ENCODE measurements at regions not wholly inside any gene's neighbourhood (a gene's known extent, or its start where the extent isn't known, plus 50 kb on each side); places are given as distances from the start of the nearest gene placed in this dataset.

DNA sequence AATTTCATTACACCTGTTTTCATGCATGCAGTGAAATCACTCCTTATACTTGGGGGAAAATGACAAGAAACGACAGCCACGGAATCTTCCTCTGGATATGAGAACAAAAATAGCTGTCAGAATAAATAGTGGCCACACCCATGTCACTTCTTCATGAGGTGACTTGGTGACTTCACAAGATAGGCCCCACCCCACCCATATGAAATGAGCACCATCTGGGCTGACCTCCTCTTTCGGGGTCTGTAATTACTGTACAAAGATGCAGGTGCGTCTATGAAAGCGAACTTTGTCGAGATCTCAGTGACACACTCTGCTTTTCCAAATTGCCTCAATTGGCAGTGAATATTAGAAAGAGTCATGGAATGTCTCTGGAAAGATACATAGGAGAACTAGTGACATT, 184.2 kb upstream of the CCN2 start:
- TF ChIP-seq PAX5 (IDR thresholded peaks at IDR 0.05; ENCODE audit: insufficient read depth, low read length, severe bottlenecking) (no peak), POLR2A (IDR thresholded peaks at IDR 0.05; ENCODE audit: low read depth, low read length) (no peak), POLR2AphosphoS5 (IDR thresholded peaks at IDR 0.05; ENCODE audit: low read depth, low read length) (no peak), TAF1 (IDR thresholded peaks at IDR 0.05; ENCODE audit: low read depth, low read length) (no peak), POU2F2 (IDR thresholded peaks at IDR 0.05; ENCODE audit: low read depth, low read length) (no peak)
